H9 (cell line): ENCODE measurements at regions not wholly inside any gene's neighbourhood (a gene's known extent, or its start where the extent isn't known, plus 50 kb on each side); places are given as distances from the start of the nearest gene placed in this dataset. TPM values are rescaled to one million over a fixed set of nuclear protein-coding genes. Genes with fewer than 3 reads are reported as not detected.

ENCODE experiments used
- DNase-seq: peaks from one replicate; pipeline ENCODE4 v3.0.0-alpha.2; 2017
- H2AFZ ChIP-seq: one replicate; pipeline ENCODE4 v1.6.1; 2013; ENCODE audit warnings: mild to moderate bottlenecking, low read length, control low read depth, moderate library complexity
- H2AK5ac ChIP-seq: 2 replicates; pipeline ENCODE4 v1.6.1; 2013; ENCODE audit warnings: low read length, control low read depth, mixed read lengths; ENCODE audit not compliant: insufficient read length
- H2BK120ac ChIP-seq: one replicate; pipeline ENCODE4 v1.6.1; 2013; ENCODE audit warnings: low read depth, mild to moderate bottlenecking, low read length, control low read depth, inconsistent platforms; ENCODE audit not compliant: poor library complexity, severe bottlenecking
- H2BK12ac ChIP-seq: 2 replicates; pipeline ENCODE4 v1.6.1; 2013; ENCODE audit warnings: low read length, control low read depth, mixed read lengths, low read depth; ENCODE audit not compliant: insufficient read length
- H2BK15ac ChIP-seq: 2 replicates; pipeline ENCODE4 v1.6.1; 2013; ENCODE audit warnings: low read depth, low read length, control low read depth
- H2BK20ac ChIP-seq: one replicate; pipeline ENCODE4 v1.6.1; 2013; ENCODE audit warnings: low read depth, mild to moderate bottlenecking, low read length, control low read depth, inconsistent platforms; ENCODE audit not compliant: poor library complexity, severe bottlenecking
- H2BK5ac ChIP-seq: 2 replicates; pipeline ENCODE4 v1.6.1; 2013; ENCODE audit warnings: low read length, control low read depth, mixed read lengths; ENCODE audit not compliant: insufficient read length
- H3K14ac ChIP-seq: 2 replicates; pipeline ENCODE4 v1.6.1; 2013; ENCODE audit warnings: low read length, control low read depth; ENCODE audit not compliant: insufficient read depth
- H3K18ac ChIP-seq: 2 replicates; pipeline ENCODE4 v1.6.1; 2013; ENCODE audit warnings: low read depth, mild to moderate bottlenecking, mixed read lengths, low read length, control low read depth; ENCODE audit not compliant: insufficient read length
- H3K23ac ChIP-seq: 2 replicates; pipeline ENCODE4 v1.6.1; 2013; ENCODE audit warnings: low read length, control low read depth, mixed read lengths, low read depth; ENCODE audit not compliant: insufficient read length
- H3K23me2 ChIP-seq: 2 replicates; pipeline ENCODE4 v1.6.1; 2013; ENCODE audit warnings: low read depth, mild to moderate bottlenecking, mixed read lengths, low read length, control low read depth; ENCODE audit not compliant: insufficient read length, poor library complexity, severe bottlenecking
- H3K27ac ChIP-seq: 2 replicates; pipeline ENCODE4 v1.5.1; 2013; ENCODE audit warnings: low read length, control low read depth, mixed read lengths, low read depth; ENCODE audit not compliant: insufficient read length
- H3K27me3 ChIP-seq: 2 replicates; pipeline ENCODE4 v1.6.1; 2013; ENCODE audit warnings: low read length, control low read depth, inconsistent platforms; ENCODE audit not compliant: insufficient read depth
- H3K4ac ChIP-seq: 2 replicates; pipeline ENCODE4 v1.6.1; 2013; ENCODE audit warnings: low read depth, mild to moderate bottlenecking, control low read depth, inconsistent platforms, low read length, moderate library complexity
- H3K4me1 ChIP-seq: 2 replicates; pipeline ENCODE4 v1.6.1; 2013; ENCODE audit warnings: low read length, control low read depth, inconsistent platforms; ENCODE audit not compliant: insufficient read depth
- H3K4me2 ChIP-seq: 2 replicates; pipeline ENCODE4 v1.6.1; 2013; ENCODE audit warnings: low read length, control low read depth, mixed read lengths; ENCODE audit not compliant: insufficient read length, insufficient read depth
- H3K56ac ChIP-seq: 2 replicates; pipeline ENCODE4 v1.6.1; 2013; ENCODE audit warnings: low read depth, mild to moderate bottlenecking, mixed read lengths, low read length, control low read depth; ENCODE audit not compliant: insufficient read length
- H3K79me1 ChIP-seq: 2 replicates; pipeline ENCODE4 v1.6.1; 2013; ENCODE audit warnings: low read depth, mild to moderate bottlenecking, moderate library complexity, low read length, control low read depth, inconsistent platforms; ENCODE audit not compliant: insufficient read depth, poor library complexity, severe bottlenecking
- H3K79me2 ChIP-seq: 2 replicates; pipeline ENCODE4 v1.6.1; 2013; ENCODE audit warnings: low read length, control low read depth, inconsistent platforms; ENCODE audit not compliant: insufficient read depth
- H3K9ac ChIP-seq: 2 replicates; pipeline ENCODE4 v1.6.1; 2013; ENCODE audit warnings: low read length, control low read depth, mixed read lengths; ENCODE audit not compliant: insufficient read length; ENCODE audit errors: extremely low read depth
- H3K9me3 ChIP-seq: one replicate; pipeline ENCODE4 v1.6.1; 2013; ENCODE audit warnings: low read depth, low read length, inconsistent platforms; ENCODE audit not compliant: control insufficient read depth
- H3T11ph ChIP-seq: one replicate; pipeline ENCODE4 v1.6.1; 2013; ENCODE audit warnings: mild to moderate bottlenecking, low read length, control low read depth, inconsistent platforms
- H4K20me1 ChIP-seq: one replicate; pipeline ENCODE4 v1.6.1; 2013; ENCODE audit not compliant: control insufficient read depth, insufficient read length, insufficient read depth
- H4K5ac ChIP-seq: 2 replicates; pipeline ENCODE4 v1.6.1; 2013; ENCODE audit warnings: low read depth, mild to moderate bottlenecking, mixed read lengths, low read length, control low read depth; ENCODE audit not compliant: insufficient read length
- H4K8ac ChIP-seq: replicated peaks from 2 replicates; pipeline ENCODE4 v1.6.1; 2013; ENCODE audit warnings: low read length, control low read depth, mixed read lengths, low read depth; ENCODE audit not compliant: insufficient read length
- H4K91ac ChIP-seq: 2 replicates; pipeline ENCODE4 v1.6.1; 2013; ENCODE audit warnings: low read depth, mild to moderate bottlenecking, moderate library complexity, mixed read lengths, low read length, control low read depth; ENCODE audit not compliant: insufficient read length
- H3K27ac Mint-ChIP-seq, 3 experiments: 2 replicates in 2 of 3; 3 replicates in 1 of 3; pipeline ENCODE4 v1.8.0; 2020 to 2021; ENCODE audit warnings: mixed read lengths in 3 of 3, mild to moderate bottlenecking in 1 of 3, moderate library complexity in 1 of 3
- H3K27me3 Mint-ChIP-seq: 2 replicates; pipeline ENCODE4 v1.8.0; 2021; ENCODE audit warnings: low read depth, mild to moderate bottlenecking, moderate library complexity, mixed read lengths
- H3K36me3 Mint-ChIP-seq, 3 experiments: 2 replicates in 2 of 3; 3 replicates in 1 of 3; pipeline ENCODE4 v1.8.0; 2020 to 2021; ENCODE audit warnings: low read depth in 3 of 3, mixed read lengths in 3 of 3; ENCODE audit not compliant: insufficient read depth in 1 of 3
- H3K4me1 Mint-ChIP-seq, 2 experiments: 2 replicates each; pipeline ENCODE4 v1.8.0; 2020; ENCODE audit warnings: mixed read lengths in 2 of 2
- H3K4me3 Mint-ChIP-seq, 2 experiments: 2 replicates in 1 of 2; 3 replicates in 1 of 2; pipeline ENCODE4 v1.8.0; 2020 to 2021; ENCODE audit warnings: mild to moderate bottlenecking in 2 of 2, mixed read lengths in 2 of 2, moderate library complexity in 1 of 2
- H3K9me3 Mint-ChIP-seq, 2 experiments: 2 replicates in 1 of 2; 3 replicates in 1 of 2; pipeline ENCODE4 v1.8.0; 2020; ENCODE audit warnings: mild to moderate bottlenecking in 2 of 2, mixed read lengths in 2 of 2, moderate library complexity in 1 of 2
- WGBS: extraction: QIAGEN DNeasy Blood & Tissue Kit; methylation state at CpG from one replicate; pipeline ENCODE4 v1.1.7; 2013; ENCODE audit warnings: missing lambda C conversion rate, low lambda C conversion rate, mixed read lengths; ENCODE audit not compliant: insufficient read length; ENCODE audit errors: extremely low coverage; 5-methylcytosine and 5-hydroxymethylcytosine counted together
- microRNA-seq: library from miRNA; unstranded; fragments of <30 nt; microRNA quantifications from one replicate; pipeline ENCODE4, GENCODE V29; 2020; ENCODE audit warnings: borderline microRNAs expressed
- TF ChIP-seq, protein P1 (sequence below): fragments of 200-600 bp; sonication (generic); conservative IDR thresholded peaks from 3 replicates; pipeline ENCODE4 v1.8.0; 2021; ENCODE audit warnings: antibody characterized with exemption, mild to moderate bottlenecking

DNA sequence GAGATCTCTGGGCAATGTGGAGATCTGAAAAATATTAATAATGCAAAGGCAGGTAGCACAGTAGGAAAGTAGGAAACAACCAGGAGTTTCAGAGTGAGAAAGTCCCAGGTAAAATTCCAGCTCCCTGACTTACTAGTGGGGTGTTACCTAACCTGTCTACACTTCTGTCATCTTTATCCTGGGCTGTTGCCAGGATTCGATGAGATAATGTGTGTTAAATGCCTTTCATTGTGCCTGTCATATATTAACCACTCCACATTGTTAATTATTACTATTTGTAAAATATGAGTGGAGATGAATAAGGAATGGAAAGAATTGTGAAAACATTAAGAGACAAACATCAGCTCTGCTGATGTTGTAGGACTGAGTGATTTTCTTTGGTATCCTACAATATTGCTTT lies 50.0 kb upstream of the FRMD4A start:
- TF ChIP-seq, protein P1, sequence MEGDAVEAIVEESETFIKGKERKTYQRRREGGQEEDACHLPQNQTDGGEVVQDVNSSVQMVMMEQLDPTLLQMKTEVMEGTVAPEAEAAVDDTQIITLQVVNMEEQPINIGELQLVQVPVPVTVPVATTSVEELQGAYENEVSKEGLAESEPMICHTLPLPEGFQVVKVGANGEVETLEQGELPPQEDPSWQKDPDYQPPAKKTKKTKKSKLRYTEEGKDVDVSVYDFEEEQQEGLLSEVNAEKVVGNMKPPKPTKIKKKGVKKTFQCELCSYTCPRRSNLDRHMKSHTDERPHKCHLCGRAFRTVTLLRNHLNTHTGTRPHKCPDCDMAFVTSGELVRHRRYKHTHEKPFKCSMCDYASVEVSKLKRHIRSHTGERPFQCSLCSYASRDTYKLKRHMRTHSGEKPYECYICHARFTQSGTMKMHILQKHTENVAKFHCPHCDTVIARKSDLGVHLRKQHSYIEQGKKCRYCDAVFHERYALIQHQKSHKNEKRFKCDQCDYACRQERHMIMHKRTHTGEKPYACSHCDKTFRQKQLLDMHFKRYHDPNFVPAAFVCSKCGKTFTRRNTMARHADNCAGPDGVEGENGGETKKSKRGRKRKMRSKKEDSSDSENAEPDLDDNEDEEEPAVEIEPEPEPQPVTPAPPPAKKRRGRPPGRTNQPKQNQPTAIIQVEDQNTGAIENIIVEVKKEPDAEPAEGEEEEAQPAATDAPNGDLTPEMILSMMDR: no peak
- H3K79me1 ChIP-seq: no peaks in the 10 kb centered on the region
- no CpG with 5 or more reads among the region's 1 CpG for WGBS
- H4K91ac ChIP-seq: no peak overlapping the region
- no peak for DNase-seq
- Mint-ChIP-seq H3K9me3 (peaks cover 0 to 3% of the 10 kb centered on the region in 2 experiments; a peak in 2 of 5 replicates), H3K27ac (no peak overlapping the region), H3K36me3 (no peaks in the 10 kb centered on the region; a peak in 1 of 7 replicates), H3K27me3 (peaks cover 1% of the 10 kb centered on the region), H3K4me1 (peaks cover 32 to 37% of the 10 kb centered on the region in 2 experiments), H3K4me3 (no peak overlapping the region)
- no peak overlapping the region for H3K9ac ChIP-seq
- no peak overlapping the region for H4K5ac ChIP-seq
- H3K23ac ChIP-seq: no peak overlapping the region
- H2BK20ac ChIP-seq: no peak overlapping the region
- no peak overlapping the region for H3K18ac ChIP-seq
- H2BK120ac ChIP-seq: no peak overlapping the region
- H3K23me2 ChIP-seq: no peaks in the 10 kb centered on the region
- H3K27ac ChIP-seq: no peak overlapping the region
- no peak overlapping the region for H3K56ac ChIP-seq
- H2AK5ac ChIP-seq: no peak overlapping the region
- H4K20me1 ChIP-seq: no peaks in the 10 kb centered on the region
- H2BK15ac ChIP-seq: no peak overlapping the region
- H3K9me3 ChIP-seq: no peaks in the 10 kb centered on the region
- H3K14ac ChIP-seq: no peak overlapping the region
- no peaks in the 10 kb centered on the region for H3K27me3 ChIP-seq
- no peak overlapping the region for H3T11ph ChIP-seq
- H3K79me2 ChIP-seq: no peaks in the 10 kb centered on the region
- H2BK5ac ChIP-seq: no peak overlapping the region
- no peak overlapping the region for H4K8ac ChIP-seq
- no peak overlapping the region for H3K4me2 ChIP-seq
- no peak overlapping the region for H2BK12ac ChIP-seq
- no peak overlapping the region for H3K4ac ChIP-seq
- H2AFZ ChIP-seq: no peak overlapping the region
- 0 out of 2 replicates have a peak, but pooled peaks cover 3% of the 10 kb centered on the region for H3K4me1 ChIP-seq

Small RNA genes lying in the stretch of these regions (microRNA-seq; reads per million reads assigned to microRNA genes)
- gene MIR1265 (not detected), gene MIR4293 (not detected)
